ENCODE measurements at regions not wholly inside any gene's neighbourhood (a gene's known extent, or its start where the extent isn't known, plus 50 kb on each side); places are given as distances from the start of the nearest gene placed in this dataset.

- TF ChIP-seq FOS (IDR thresholded peaks at IDR 0.05; ENCODE audit: borderline replicate concordance, insufficient read depth, low read length) (no peak), MAX (IDR thresholded peaks at IDR 0.05; ENCODE audit: insufficient read depth, insufficient read length) (no peak), CTCF (IDR thresholded peaks at IDR 0.05; ENCODE audit: extremely low read depth in 1 of 2, insufficient read depth in 1 of 2, low read depth in 1 of 2, low read length in 2 of 2) (no peak), GATA2 (IDR thresholded peaks at IDR 0.05; ENCODE audit: insufficient read depth, insufficient read length, low read depth, low read length) (no peak)
- Histone ChIP-seq H3K9ac (replicated peaks; ENCODE audit: extremely low read depth, insufficient read depth, low read length) (no peak overlapping the region), H3K27me3 (ENCODE audit: control insufficient read depth in 2 of 2, insufficient read depth in 2 of 2, low read length in 2 of 2) (no peaks in the 10 kb centered on the region), H3K36me3 (ENCODE audit: control insufficient read depth in 2 of 2, extremely low read depth in 1 of 2, insufficient read depth in 2 of 2, low read length in 2 of 2) (no peaks in the 10 kb centered on the region), H3K4me1 (ENCODE audit: control insufficient read depth, extremely low read depth, insufficient read depth, low read length) (no peaks in the 10 kb centered on the region), H4K20me1 (replicated peaks; ENCODE audit: control insufficient read depth, extremely low read depth, insufficient read depth, low read length) (no peaks in the 10 kb centered on the region), H3K9me3 (replicated peaks; ENCODE audit: control insufficient read depth, insufficient read depth, low read length) (no peaks in the 10 kb centered on the region), H3K9me1 (replicated peaks; ENCODE audit: control insufficient read depth, extremely low read depth, insufficient read depth, low read length) (no peaks in the 10 kb centered on the region), H3K79me2 (ENCODE audit: control insufficient read depth, insufficient read depth, low read length) (no peaks in the 10 kb centered on the region), H2AFZ (ENCODE audit: low read depth, low read length) (no peak overlapping the region), H3K27ac (ENCODE audit: insufficient read depth, low read depth, low read length) (no peak overlapping the region), H3K4me3 (replicated peaks in 1 of 3; ENCODE audit: insufficient read depth in 1 of 3, low read depth in 1 of 3, low read length in 3 of 3) (no peak overlapping the region), H3K4me2 (ENCODE audit: insufficient read depth, low read length) (no peak overlapping the region)
- dilution Hi-C loops (cut with MboI; ENCODE audit: extremely low pct_ligation_motif_present, low sequenced_read_pairs) = no loop called here
- FAIRE-seq (no peak), DNase-seq (ENCODE audit: low read depth, low spot score) (no peak)
- BruUV-seq (replicated peaks) = no TSS peak
- POLR2A ChIA-PET = no interaction called here
- intact Hi-C loops (cut with micrococcal nuclease) = no loop called here
- CTCF ChIA-PET = no interaction called here
These were observed 829.5 kb downstream of the FSCB start for GRCh38 chr14:43677581-43677980.

- no peak for DNase-seq (ENCODE audit: low read depth, low spot score)
These were observed 832.8 kb downstream of the FSCB start for GRCh38 chr14:43674273-43674672.

More at GRCh38 chr14:43674273-43674672, 832.8 kb downstream of the FSCB start:
- H3K4me3 ChIP-seq (replicated peaks in 1 of 3; ENCODE audit: insufficient read depth in 1 of 3, low read depth in 1 of 3, low read length in 3 of 3) = no peak overlapping the region
- H3K79me2 ChIP-seq (ENCODE audit: control insufficient read depth, insufficient read depth, low read length) = no peaks in the 10 kb centered on the region
- no peaks in the 10 kb centered on the region for H4K20me1 ChIP-seq (replicated peaks; ENCODE audit: control insufficient read depth, extremely low read depth, insufficient read depth, low read length)
- dilution Hi-C loops (cut with MboI; ENCODE audit: extremely low pct_ligation_motif_present, low sequenced_read_pairs) = no loop called here
- H3K9me3 ChIP-seq (replicated peaks; ENCODE audit: control insufficient read depth, insufficient read depth, low read length) = no peaks in the 10 kb centered on the region
- TF ChIP-seq JUN (IDR thresholded peaks at IDR 0.05; ENCODE audit: borderline replicate concordance, insufficient read depth, insufficient read length, low read depth) (no peak), CTCF (IDR thresholded peaks at IDR 0.05; ENCODE audit: extremely low read depth in 1 of 2, insufficient read depth in 1 of 2, low read depth in 1 of 2, low read length in 2 of 2) (no peak), MAX (IDR thresholded peaks at IDR 0.05; ENCODE audit: insufficient read depth, insufficient read length) (no peak), MYC (IDR thresholded peaks at IDR 0.05; ENCODE audit: low read depth, low read length) (no peak), EZH2 (IDR thresholded peaks at IDR 0.05; ENCODE audit: borderline replicate concordance, low read depth, low read length, severe bottlenecking) (no peak), FOS (IDR thresholded peaks at IDR 0.05; ENCODE audit: borderline replicate concordance, insufficient read depth, low read length) (no peak), POLR2AphosphoS5 (IDR thresholded peaks at IDR 0.05; ENCODE audit: insufficient read depth, low read depth, low read length) (no peak), POLR2A (IDR thresholded peaks at IDR 0.05; ENCODE audit: low read depth, low read length) (no peak), GATA2 (IDR thresholded peaks at IDR 0.05; ENCODE audit: insufficient read depth, insufficient read length, low read depth, low read length) (no peak)
- no peak overlapping the region for H3K9ac ChIP-seq (replicated peaks; ENCODE audit: extremely low read depth, insufficient read depth, low read length)
- intact Hi-C loops (cut with micrococcal nuclease) = no loop called here
- H3K4me1 ChIP-seq (ENCODE audit: control insufficient read depth, extremely low read depth, insufficient read depth, low read length) = no peaks in the 10 kb centered on the region
- FAIRE-seq = no peak
- no peaks in the 10 kb centered on the region for H3K9me1 ChIP-seq (replicated peaks; ENCODE audit: control insufficient read depth, extremely low read depth, insufficient read depth, low read length)
- no peaks in the 10 kb centered on the region for H3K36me3 ChIP-seq (ENCODE audit: control insufficient read depth in 2 of 2, extremely low read depth in 1 of 2, insufficient read depth in 2 of 2, low read length in 2 of 2)
- H3K27me3 ChIP-seq (ENCODE audit: control insufficient read depth in 2 of 2, insufficient read depth in 2 of 2, low read length in 2 of 2) = no peaks in the 10 kb centered on the region
- ChIA-PET CTCF (no interaction called here), POLR2A (no interaction called here)
- no TSS peak for BruUV-seq (replicated peaks)
- no peak overlapping the region for H2AFZ ChIP-seq (ENCODE audit: low read depth, low read length)
- H3K27ac ChIP-seq (ENCODE audit: insufficient read depth, low read depth, low read length) = no peak overlapping the region
- H3K4me2 ChIP-seq (ENCODE audit: insufficient read depth, low read length) = no peak overlapping the region

All from endothelial cell of umbilical vein (primary cell).